SK-N-SH (cell line): ENCODE measurements at regions not wholly inside any gene's neighbourhood (a gene's known extent, or its start where the extent isn't known, plus 50 kb on each side); places are given as distances from the start of the nearest gene placed in this dataset.

Source experiments
- CTCF ChIA-PET: fragments of 300-600, 350-600 bp; formaldehyde crosslinking; extraction: SDS; loops from one replicate; lab custom pipeline; 2021; lab: Yijun Ruan, JAX
- POLR2A ChIA-PET: fragments of 350-600 bp; sonication (Branson Sonifier 250); formaldehyde crosslinking; extraction: SDS; loops from one replicate; lab custom pipeline; 2020; ENCODE audit warnings: antibody characterized with exemption, inconsistent platforms; lab: Yijun Ruan, JAX
- DNase-seq: peaks from one replicate; pipeline ENCODE4 v3.0.0; 2012
- H2AFZ ChIP-seq: fragments of 200-600 bp; sonication (generic); 2 replicates; pipeline ENCODE4 v1.8.1; 2016; ENCODE audit warnings: antibody characterized with exemption, mild to moderate bottlenecking, low read depth
- H3F3A ChIP-seq: fragments of 200-600 bp; sonication (generic); replicated peaks from 2 replicates; pipeline ENCODE3; 2016; ENCODE audit warnings: antibody characterized with exemption, mild to moderate bottlenecking; ENCODE audit not compliant: insufficient read depth
- H3K27ac ChIP-seq, 2 experiments: fragments of 200-500 bp in 1 of 2; fragments of 200-600 bp in 1 of 2; sonication (Bioruptor generic) in 1 of 2; sonication (generic), shearing (Covaris generic) in 1 of 2; 2 replicates each; pipeline versions ENCODE4 v1.5.1 to v1.6.1; 2014 to 2016; ENCODE audit warnings: low read depth in 2 of 2, inconsistent platforms in 1 of 2, low read length in 1 of 2, mild to moderate bottlenecking in 1 of 2, mixed read lengths in 1 of 2
- H3K27me3 ChIP-seq: fragments of 200-600 bp; sonication (generic), shearing (Covaris generic); 2 replicates; pipeline ENCODE4 v1.6.1; 2016; ENCODE audit warnings: mixed run types; ENCODE audit not compliant: insufficient read depth
- H3K36me3 ChIP-seq, 2 experiments: fragments of 200-500 bp in 1 of 2; fragments of 200-600 bp in 1 of 2; sonication (Bioruptor generic) in 1 of 2; sonication (generic) in 1 of 2; replicated peaks in 1 of 2; 2 replicates each; pipeline versions ENCODE3 to v1.5.1; 2014 to 2016; ENCODE audit warnings: low read length in 1 of 2, mild to moderate bottlenecking in 1 of 2; ENCODE audit not compliant: insufficient read depth in 2 of 2, control insufficient read depth in 1 of 2
- H3K4me1 ChIP-seq, 2 experiments: fragments of 200-500 bp in 1 of 2; fragments of 200-600 bp in 1 of 2; sonication (Bioruptor generic) in 1 of 2; sonication (generic), shearing (Covaris generic) in 1 of 2; 2 replicates each; pipeline versions ENCODE4 v1.5.1 to v1.6.1; 2014 to 2016; ENCODE audit warnings: low read depth in 1 of 2, low read length in 1 of 2, mixed run types in 1 of 2; ENCODE audit not compliant: insufficient read depth in 2 of 2, control insufficient read depth in 1 of 2
- H3K4me2 ChIP-seq: fragments of 200-600 bp; sonication (generic), shearing (Covaris generic); 2 replicates; pipeline ENCODE4 v1.6.1; 2017; ENCODE audit warnings: mixed run types
- H3K4me3 ChIP-seq, 2 experiments: fragments of 200-500 bp in 1 of 2; fragments of 200-600 bp in 1 of 2; sonication (Bioruptor generic) in 1 of 2; sonication (generic), shearing (Covaris generic) in 1 of 2; 2 replicates each; pipeline versions ENCODE4 v1.5.1 to v1.8.1; 2014 to 2016; ENCODE audit warnings: low read depth in 2 of 2, inconsistent platforms in 1 of 2, low read length in 1 of 2, mild to moderate bottlenecking in 1 of 2, mixed read lengths in 1 of 2, moderate library complexity in 1 of 2
- H3K79me2 ChIP-seq: fragments of 200-600 bp; sonication (generic); 2 replicates; pipeline ENCODE4 v1.8.1; 2017; ENCODE audit warnings: mild to moderate bottlenecking; ENCODE audit not compliant: insufficient read depth
- H3K9ac ChIP-seq: fragments of 200-600 bp; sonication (generic); 2 replicates; pipeline ENCODE4 v1.6.1; 2017; ENCODE audit warnings: mixed run types
- H3K9me2 ChIP-seq: fragments of 200-600 bp; sonication (generic); 2 replicates; pipeline ENCODE4 v1.6.1; 2017; ENCODE audit warnings: mixed run types
- H3K9me3 ChIP-seq: fragments of 200-600 bp; sonication (generic); 2 replicates; pipeline ENCODE4 v1.6.1; 2017; ENCODE audit warnings: mixed run types, mild to moderate bottlenecking, moderate library complexity
- H4K20me1 ChIP-seq: fragments of 200-600 bp; sonication (generic); 2 replicates; pipeline ENCODE4 v1.6.1; 2017; ENCODE audit warnings: mild to moderate bottlenecking, mixed run types; ENCODE audit not compliant: insufficient read depth
- ELF1 ChIP-seq: IDR thresholded peaks from 2 replicates; pipeline ENCODE4 v1.4.0; 2012
- EP300 ChIP-seq, 2 experiments: IDR thresholded peaks; 2 replicates each; pipeline versions ENCODE4 v1.4.0 to v1.6.1; 2012; ENCODE audit warnings: borderline replicate concordance in 1 of 2, low read depth in 1 of 2, low read length in 1 of 2
- EZH2phosphoT487 ChIP-seq: fragments of 200-600 bp; sonication (generic); IDR thresholded peaks from 2 replicates; pipeline ENCODE4 v1.6.1; 2017; ENCODE audit warnings: low read depth, mixed run types, mild to moderate bottlenecking, antibody characterized with exemption, moderate library complexity, borderline replicate concordance
- FOXJ3 ChIP-seq: sonication (generic); formaldehyde crosslinking; IDR thresholded peaks from 2 replicates; pipeline ENCODE4 v1.5.1; 2020; ENCODE audit warnings: mild to moderate bottlenecking, missing genetic modification reagents
- FOXM1 ChIP-seq: IDR thresholded peaks from 2 replicates; pipeline ENCODE4 v1.4.0; 2012; ENCODE audit warnings: low read depth, mild to moderate bottlenecking
- JUND ChIP-seq: IDR thresholded peaks from 2 replicates; pipeline ENCODE4 v1.4.0; 2012
- POLR2AphosphoS5 ChIP-seq: IDR thresholded peaks from 2 replicates; pipeline ENCODE4 v1.6.1; 2012; ENCODE audit warnings: low read depth, low read length
- RAD21 ChIP-seq: IDR thresholded peaks from 2 replicates; pipeline ENCODE4 v1.6.1; 2012; ENCODE audit warnings: mild to moderate bottlenecking, low read length
- RCOR1 ChIP-seq: fragments of 150-350 bp; IDR thresholded peaks from 2 replicates; pipeline ENCODE4 v1.6.1; 2017; ENCODE audit warnings: antibody characterized with exemption, low read length
- REST ChIP-seq: IDR thresholded peaks from 2 replicates; pipeline ENCODE4 v1.6.1; 2012; ENCODE audit warnings: mild to moderate bottlenecking, low read depth, low read length, moderate library complexity
- TCF12 ChIP-seq: IDR thresholded peaks from 2 replicates; pipeline ENCODE4 v1.4.0; 2012
- TEAD4 ChIP-seq: IDR thresholded peaks from 2 replicates; pipeline ENCODE4 v1.4.0; 2012; ENCODE audit warnings: mild to moderate bottlenecking, borderline replicate concordance; ENCODE audit not compliant: insufficient read depth
- USF2 ChIP-seq: fragments of 150-350 bp; IDR thresholded peaks from 2 replicates; pipeline ENCODE4 v1.6.1; 2017; ENCODE audit warnings: antibody characterized with exemption, low read length, low read depth, borderline replicate concordance
- WGBS: methylation state at CpG from one replicate; pipeline ENCODE4 v1.1.6; 2017; ENCODE audit warnings: low lambda C conversion rate; 5-methylcytosine and 5-hydroxymethylcytosine counted together

GRCh38 chr9:104334549-104334948 is 169.5 kb upstream of the OR13F1 start:
- H3K79me2 ChIP-seq = no peaks in the 10 kb centered on the region

GRCh38 chr9:104339692-104340091 is 164.4 kb upstream of the OR13F1 start:
- CTCF ChIA-PET = no interaction called here
- Histone ChIP-seq H3K4me1 (no peaks in the 10 kb centered on the region), H3F3A (no peaks in the 10 kb centered on the region), H3K27me3 (no peaks in the 10 kb centered on the region), H3K79me2 (no peaks in the 10 kb centered on the region), H3K36me3 (no peaks in the 10 kb centered on the region), H3K4me3 (peak overlapping the region in 1 of 2 experiments; percentile 18; a peak in 1 of 4 replicates), H3K9ac (no peak overlapping the region), H3K9me2 (no peaks in the 10 kb centered on the region), H3K9me3 (0 out of 2 replicates have a peak, but pooled peaks cover 2% of the 10 kb centered on the region), H3K4me2 (peak overlapping the region; percentile 5; the same call in 1 of the 2 replicates)
- DNase-seq = no peak
- POLR2A ChIA-PET = no interaction called here
- TF ChIP-seq TCF12 = no peak
- TF ChIP-seq, all 33 proteins: peak for 0
- H4K20me1 ChIP-seq = no peaks in the 10 kb centered on the region
- H3K27ac ChIP-seq = no peak overlapping the region
- H2AFZ ChIP-seq = peak overlapping the region; percentile 79; the same call in 1 of the 2 replicates

More at GRCh38 chr9:104334549-104334948, 169.5 kb upstream of the OR13F1 start:
- Histone ChIP-seq H4K20me1 (no peaks in the 10 kb centered on the region), H2AFZ (no peak overlapping the region), H3K27me3 (no peaks in the 10 kb centered on the region), H3K27ac (no peak overlapping the region), H3F3A (no peaks in the 10 kb centered on the region), H3K9me2 (no peaks in the 10 kb centered on the region), H3K4me2 (no peak overlapping the region), H3K9ac (no peak overlapping the region), H3K36me3 (no peaks in the 10 kb centered on the region), H3K4me3 (no peak overlapping the region), H3K4me1 (no peaks in the 10 kb centered on the region), H3K9me3 (0 out of 2 replicates have a peak, but pooled peaks cover 3% of the 10 kb centered on the region)
- CTCF ChIA-PET = no interaction called here
- WGBS = 26% methylated on average over 4 of the region's 4 CpGs
- DNase-seq = no peak
- TF ChIP-seq JUND (no peak), EZH2phosphoT487 (no peak), REST (no peak), RAD21 (no peak), RCOR1 (no peak), TEAD4 (no peak), ELF1 (no peak), EP300 (IDR thresholded peaks at IDR 0.05; ENCODE audit: borderline replicate concordance in 1 of 2, low read depth in 1 of 2, low read length in 1 of 2) (no peak), FOXJ3 (no peak), TCF12 (no peak), USF2 (no peak), POLR2AphosphoS5 (no peak), FOXM1 (no peak)
- POLR2A ChIA-PET = no interaction called here
